ENCODE measurements at regions not wholly inside any gene's neighbourhood (a gene's known extent, or its start where the extent isn't known, plus 50 kb on each side); places are given as distances from the start of the nearest gene placed in this dataset.

- TF ChIP-seq, protein P1, sequence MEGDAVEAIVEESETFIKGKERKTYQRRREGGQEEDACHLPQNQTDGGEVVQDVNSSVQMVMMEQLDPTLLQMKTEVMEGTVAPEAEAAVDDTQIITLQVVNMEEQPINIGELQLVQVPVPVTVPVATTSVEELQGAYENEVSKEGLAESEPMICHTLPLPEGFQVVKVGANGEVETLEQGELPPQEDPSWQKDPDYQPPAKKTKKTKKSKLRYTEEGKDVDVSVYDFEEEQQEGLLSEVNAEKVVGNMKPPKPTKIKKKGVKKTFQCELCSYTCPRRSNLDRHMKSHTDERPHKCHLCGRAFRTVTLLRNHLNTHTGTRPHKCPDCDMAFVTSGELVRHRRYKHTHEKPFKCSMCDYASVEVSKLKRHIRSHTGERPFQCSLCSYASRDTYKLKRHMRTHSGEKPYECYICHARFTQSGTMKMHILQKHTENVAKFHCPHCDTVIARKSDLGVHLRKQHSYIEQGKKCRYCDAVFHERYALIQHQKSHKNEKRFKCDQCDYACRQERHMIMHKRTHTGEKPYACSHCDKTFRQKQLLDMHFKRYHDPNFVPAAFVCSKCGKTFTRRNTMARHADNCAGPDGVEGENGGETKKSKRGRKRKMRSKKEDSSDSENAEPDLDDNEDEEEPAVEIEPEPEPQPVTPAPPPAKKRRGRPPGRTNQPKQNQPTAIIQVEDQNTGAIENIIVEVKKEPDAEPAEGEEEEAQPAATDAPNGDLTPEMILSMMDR (conservative IDR thresholded peaks at IDR 0.05; ENCODE audit: low read depth in 2 of 2) = no peak
- TF ChIP-seq ZNF331 (CRISPR knock-in tag; IDR thresholded peaks at IDR 0.05; ENCODE audit: low read depth) = no peak
- no peak for TF ChIP-seq ETS1 (IDR thresholded peaks at IDR 0.05)
- no peak for TF ChIP-seq CREB1 (CRISPR knock-in tag; IDR thresholded peaks at IDR 0.05; ENCODE audit: low read depth)
- TF ChIP-seq POLR2AphosphoS5 (IDR thresholded peaks at IDR 0.05; ENCODE audit: low read depth) = no peak
Measured at GRCh38 chrX:75997692-75998091, 175.2 kb upstream of the PBDC1 start.

Measured in GM23338 (cell line).